Fibroblast of mammary gland (primary cell): ENCODE measurements at regions not wholly inside any gene's neighbourhood (a gene's known extent, or its start where the extent isn't known, plus 50 kb on each side); places are given as distances from the start of the nearest gene placed in this dataset.

Experiments
- DNase-seq: peaks from one replicate; pipeline ENCODE4 v3.0.0-alpha.2; 2010; ENCODE audit warnings: low read depth
- H3K4me3 ChIP-seq: 2 replicates; pipeline ENCODE4 v1.5.1; 2011; ENCODE audit warnings: low read depth, mild to moderate bottlenecking, low read length, moderate library complexity; ENCODE audit not compliant: control insufficient read depth
- TF ChIP-seq, protein P1 (sequence below): conservative IDR thresholded peaks from 2 replicates; pipeline ENCODE4 v1.5.1; 2011; ENCODE audit warnings: low read depth, low read length, inconsistent platforms; ENCODE audit not compliant: control insufficient read depth, insufficient read depth

DNA sequence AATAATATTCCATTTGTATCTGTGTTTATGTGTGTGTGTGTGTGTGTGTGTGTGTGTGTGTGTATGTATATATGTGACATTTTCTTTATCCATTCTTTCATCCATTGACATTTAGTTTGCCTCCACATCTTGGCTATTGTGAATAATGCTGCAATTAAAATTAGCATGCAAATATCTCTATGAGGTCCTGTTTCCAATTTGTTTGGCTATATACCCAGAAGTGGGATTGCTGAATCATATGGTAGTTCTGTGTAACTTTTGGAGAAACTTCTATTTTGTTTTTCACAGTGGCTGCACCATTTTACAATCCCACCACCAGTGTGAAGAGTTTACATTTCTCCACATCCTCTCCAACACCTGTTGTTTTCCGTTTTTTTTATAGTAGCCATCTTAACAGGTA, 53.1 kb downstream of the CH25H start:
- H3K4me3 ChIP-seq, result no peak overlapping the region
- TF ChIP-seq, protein P1, sequence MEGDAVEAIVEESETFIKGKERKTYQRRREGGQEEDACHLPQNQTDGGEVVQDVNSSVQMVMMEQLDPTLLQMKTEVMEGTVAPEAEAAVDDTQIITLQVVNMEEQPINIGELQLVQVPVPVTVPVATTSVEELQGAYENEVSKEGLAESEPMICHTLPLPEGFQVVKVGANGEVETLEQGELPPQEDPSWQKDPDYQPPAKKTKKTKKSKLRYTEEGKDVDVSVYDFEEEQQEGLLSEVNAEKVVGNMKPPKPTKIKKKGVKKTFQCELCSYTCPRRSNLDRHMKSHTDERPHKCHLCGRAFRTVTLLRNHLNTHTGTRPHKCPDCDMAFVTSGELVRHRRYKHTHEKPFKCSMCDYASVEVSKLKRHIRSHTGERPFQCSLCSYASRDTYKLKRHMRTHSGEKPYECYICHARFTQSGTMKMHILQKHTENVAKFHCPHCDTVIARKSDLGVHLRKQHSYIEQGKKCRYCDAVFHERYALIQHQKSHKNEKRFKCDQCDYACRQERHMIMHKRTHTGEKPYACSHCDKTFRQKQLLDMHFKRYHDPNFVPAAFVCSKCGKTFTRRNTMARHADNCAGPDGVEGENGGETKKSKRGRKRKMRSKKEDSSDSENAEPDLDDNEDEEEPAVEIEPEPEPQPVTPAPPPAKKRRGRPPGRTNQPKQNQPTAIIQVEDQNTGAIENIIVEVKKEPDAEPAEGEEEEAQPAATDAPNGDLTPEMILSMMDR, result no peak
- no peak for DNase-seq

DNA sequence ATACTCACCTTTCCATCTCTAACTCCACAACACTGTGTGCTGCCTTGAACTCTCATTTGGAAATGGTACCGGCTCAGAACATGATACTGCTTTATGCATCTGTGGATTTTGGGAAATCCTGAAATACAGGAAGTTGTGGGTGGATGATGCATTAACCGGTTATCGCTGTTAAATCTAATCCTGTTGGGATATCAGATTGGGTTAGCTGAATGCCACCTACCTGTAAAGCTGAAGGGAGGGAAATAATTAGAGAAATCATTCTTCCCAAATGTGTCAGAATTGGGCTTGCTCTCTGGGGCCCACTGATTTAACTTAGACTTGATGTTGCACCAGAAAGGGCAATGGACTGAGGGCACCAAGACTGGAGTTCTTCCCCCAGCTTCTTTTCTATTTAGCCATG, 54.0 kb downstream of the CH25H start:
- DNase-seq, result peak; percentile 41
- TF ChIP-seq, protein P1, result no peak
- no peak overlapping the region for H3K4me3 ChIP-seq

DNA sequence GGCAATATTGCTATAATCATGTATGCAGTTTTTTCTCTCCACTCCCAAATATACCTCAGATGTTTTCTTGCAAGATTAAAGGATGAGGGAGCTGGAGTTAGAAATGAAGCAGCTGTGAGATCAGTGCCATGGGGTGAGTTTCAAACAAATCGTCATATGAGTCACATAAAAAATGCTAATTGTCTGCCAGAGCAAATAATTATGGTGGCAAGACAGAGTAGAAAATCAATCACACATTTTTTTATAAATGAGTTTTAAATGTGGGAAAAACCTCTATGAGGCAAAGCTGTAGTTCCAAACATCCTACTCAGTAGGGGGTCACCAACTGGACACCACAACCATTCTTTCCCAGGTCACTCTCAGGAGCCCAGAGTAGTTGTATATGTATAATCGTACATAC, 55.3 kb downstream of the CH25H start:
- DNase-seq, result peak; percentile 86
- TF ChIP-seq, protein P1, result no peak

DNA sequence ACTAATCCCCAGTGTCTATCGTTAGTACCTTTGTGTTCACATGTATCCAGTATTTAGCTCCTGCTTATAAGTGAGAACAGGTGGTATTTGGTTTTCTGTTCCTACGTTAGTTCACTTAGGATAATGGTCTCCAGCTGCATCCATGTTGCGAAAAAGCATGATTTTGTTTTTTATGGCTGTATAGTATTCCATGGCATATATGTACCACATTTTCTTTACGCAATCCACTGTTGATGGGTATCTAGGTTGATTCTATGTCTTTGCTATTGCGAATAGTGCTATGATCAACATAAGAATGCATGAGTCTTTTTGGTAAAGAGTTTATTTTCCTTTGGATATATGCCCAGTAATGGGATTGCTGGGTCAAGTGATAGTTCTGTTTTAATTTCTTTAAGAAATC, 59.1 kb downstream of the CH25H start:
- TF ChIP-seq, protein P1, result no peak
- no peak for DNase-seq
- no peak overlapping the region for H3K4me3 ChIP-seq

More for the DNA sequence above, 55.3 kb downstream of the CH25H start:
- H3K4me3 ChIP-seq, result no peak overlapping the region

DNA sequence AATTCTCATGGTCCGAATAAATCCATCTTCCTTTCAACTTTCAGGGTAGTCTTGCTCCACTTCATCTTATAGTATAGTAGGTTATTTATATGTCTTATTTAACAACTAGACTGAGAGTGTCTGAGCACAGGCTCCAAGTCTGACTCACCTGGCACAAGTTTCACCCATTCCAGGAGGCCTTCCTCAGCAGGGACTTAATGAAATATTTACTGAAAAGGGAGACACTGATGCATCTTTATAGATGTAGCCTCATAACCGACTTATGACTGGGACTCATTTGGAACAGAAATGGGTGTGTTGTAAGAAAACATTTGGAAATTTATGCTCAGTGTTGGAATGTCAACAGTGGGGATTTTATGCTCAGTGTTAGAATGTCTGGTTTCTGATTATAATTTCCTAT, 59.9 kb downstream of the CH25H start:
- H3K4me3 ChIP-seq, result no peak overlapping the region
- TF ChIP-seq, protein P1, result no peak
- DNase-seq, result peak; percentile 94

DNA sequence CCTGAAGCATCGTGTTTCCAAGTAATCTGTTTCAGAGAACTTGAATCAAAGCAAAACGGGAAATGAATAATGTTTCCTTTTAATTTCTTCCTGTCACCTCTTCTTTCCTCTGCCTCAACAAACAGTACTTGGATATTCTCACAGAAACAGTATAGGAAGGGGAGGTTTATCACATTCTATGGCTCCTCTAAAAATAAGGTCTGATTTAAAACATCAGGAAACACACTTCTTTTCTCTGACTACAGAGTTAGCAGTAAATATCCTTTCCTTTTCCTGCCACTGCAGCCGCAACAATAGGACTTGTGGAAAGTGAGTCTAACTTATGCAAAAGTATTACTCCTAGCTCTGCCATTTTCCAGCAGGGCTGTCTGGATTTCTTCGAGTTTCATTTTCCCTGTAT, 62.3 kb downstream of the CH25H start:
- TF ChIP-seq, protein P1, result no peak
- H3K4me3 ChIP-seq, result no peak overlapping the region
- DNase-seq, result no peak

DNA sequence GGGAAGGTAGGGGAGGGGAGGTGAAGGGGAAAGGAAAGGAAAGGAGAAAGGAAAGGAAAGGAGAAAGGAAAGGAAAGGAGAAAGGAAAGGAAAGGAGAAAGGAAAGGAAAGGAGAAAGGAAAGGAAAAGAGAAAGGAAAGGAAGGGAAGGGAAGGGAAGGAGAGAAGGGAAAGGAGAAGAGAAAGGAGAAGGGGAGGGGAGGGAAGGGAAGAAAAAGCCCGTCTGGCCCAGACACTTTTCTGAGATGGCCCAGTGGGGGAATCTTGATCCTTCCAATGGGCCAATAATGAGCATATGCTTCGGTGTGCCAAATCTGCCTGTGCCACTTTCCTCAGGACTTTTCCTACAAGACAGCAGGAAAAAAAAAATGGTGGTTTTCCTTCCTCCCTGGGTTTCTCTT, 64.5 kb downstream of the CH25H start:
- no peak for DNase-seq

More for the DNA sequence above, 64.5 kb downstream of the CH25H start:
- H3K4me3 ChIP-seq, result no peak overlapping the region
- TF ChIP-seq, protein P1, result no peak
